Endodermal cell (in vitro differentiated cells): ENCODE measurements at regions not wholly inside any gene's neighbourhood (a gene's known extent, or its start where the extent isn't known, plus 50 kb on each side); places are given as distances from the start of the nearest gene placed in this dataset.

Source experiments
- DNase-seq: peaks from one replicate; pipeline ENCODE4 v3.0.0-alpha.2; 2017
- H3K27ac ChIP-seq: 2 replicates; pipeline ENCODE4 v1.5.1; 2013; ENCODE audit warnings: mild to moderate bottlenecking, low read depth, low read length, moderate library complexity
- H3K27me3 ChIP-seq: 2 replicates; pipeline ENCODE4 v1.6.1; 2013; ENCODE audit warnings: mild to moderate bottlenecking, low read length, moderate library complexity; ENCODE audit not compliant: insufficient read depth, control insufficient read depth, poor library complexity, severe bottlenecking
- H3K36me3 ChIP-seq: 2 replicates; pipeline ENCODE4 v1.7.0; 2013; ENCODE audit warnings: mild to moderate bottlenecking, low read length, moderate library complexity; ENCODE audit not compliant: control insufficient read depth, insufficient read depth
- H3K4me1 ChIP-seq: one replicate; pipeline ENCODE4 v1.7.0; 2013; ENCODE audit warnings: low read length; ENCODE audit not compliant: control insufficient read depth, insufficient read depth
- H3K4me3 ChIP-seq: 2 replicates; pipeline ENCODE4 v1.5.1; 2013; ENCODE audit warnings: mild to moderate bottlenecking, low read length, moderate library complexity
- H3K9ac ChIP-seq: 2 replicates; pipeline ENCODE4 v1.6.1; 2013; ENCODE audit warnings: mild to moderate bottlenecking, low read length, moderate library complexity; ENCODE audit not compliant: poor library complexity, severe bottlenecking; ENCODE audit errors: extremely low read depth
- H3K9me3 ChIP-seq: 2 replicates; pipeline ENCODE4 v1.6.1; 2013; ENCODE audit warnings: mild to moderate bottlenecking, low read length, moderate library complexity; ENCODE audit not compliant: control insufficient read depth
- H3K27ac Mint-ChIP-seq: 2 replicates; pipeline ENCODE4 v1.8.0; 2020; ENCODE audit warnings: mixed read lengths
- H3K27me3 Mint-ChIP-seq: 2 replicates; pipeline ENCODE4 v1.8.0; 2021; ENCODE audit warnings: mild to moderate bottlenecking, mixed read lengths; ENCODE audit not compliant: insufficient read depth
- H3K36me3 Mint-ChIP-seq: 2 replicates; pipeline ENCODE4 v1.8.0; 2020; ENCODE audit warnings: low read depth, mixed read lengths
- H3K4me1 Mint-ChIP-seq: 2 replicates; pipeline ENCODE4 v1.8.0; 2020; ENCODE audit warnings: mixed read lengths
- H3K4me3 Mint-ChIP-seq: 2 replicates; pipeline ENCODE4 v1.8.0; 2020; ENCODE audit warnings: mild to moderate bottlenecking, moderate library complexity, mixed read lengths
- H3K9me3 Mint-ChIP-seq: 2 replicates; pipeline ENCODE4 v1.8.0; 2020; ENCODE audit warnings: mild to moderate bottlenecking, mixed read lengths
- WGBS, 2 experiments: methylation state at CpG; one replicate each; pipeline versions ENCODE4 v1.1.5 to v1.1.7; 2013; ENCODE audit warnings: missing lambda C conversion rate in 2 of 2, mixed read lengths in 1 of 2; ENCODE audit not compliant: insufficient coverage in 1 of 2, insufficient read length in 1 of 2; 5-methylcytosine and 5-hydroxymethylcytosine counted together
- TF ChIP-seq, protein P1 (sequence below): fragments of 200-600 bp; sonication (generic); conservative IDR thresholded peaks from 2 replicates; pipeline ENCODE4 v1.5.0; 2021; ENCODE audit warnings: antibody characterized with exemption, mild to moderate bottlenecking

DNA sequence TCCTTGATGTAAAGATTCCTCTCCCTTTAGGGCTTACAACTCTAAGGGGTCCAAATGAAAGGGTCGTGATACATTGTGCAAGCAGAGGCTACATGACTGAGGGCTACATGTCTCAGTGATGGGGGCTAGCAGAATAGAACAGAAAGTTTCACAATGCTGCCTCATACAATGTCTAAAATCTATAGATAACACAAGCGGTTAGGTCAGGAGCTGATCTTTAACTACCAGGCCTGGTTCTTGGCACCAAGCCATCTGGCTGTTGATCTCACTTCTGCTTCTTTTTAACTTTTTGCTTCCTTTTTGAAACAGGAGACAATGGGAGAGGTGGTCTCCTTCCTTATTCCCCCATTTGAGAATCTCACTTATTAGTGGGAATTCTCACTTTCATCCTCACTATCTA is 710.2 kb downstream of the AMY1C start:
- Mint-ChIP-seq H3K27me3 (no peaks in the 10 kb centered on the region), H3K9me3 (peaks cover 59% of the 10 kb centered on the region), H3K36me3 (no peaks in the 10 kb centered on the region), H3K4me3 (no peak overlapping the region), H3K4me1 (no peaks in the 10 kb centered on the region), H3K27ac (no peak overlapping the region)
- H3K4me3 ChIP-seq, result no peak overlapping the region
- H3K9me3 ChIP-seq, result peaks cover 25% of the 10 kb centered on the region
- H3K9ac ChIP-seq, result no peak overlapping the region
- no peak for DNase-seq
- H3K4me1 ChIP-seq, result no peaks in the 10 kb centered on the region
- no peaks in the 10 kb centered on the region for H3K36me3 ChIP-seq
- no peak overlapping the region for H3K27ac ChIP-seq
- TF ChIP-seq, protein P1, sequence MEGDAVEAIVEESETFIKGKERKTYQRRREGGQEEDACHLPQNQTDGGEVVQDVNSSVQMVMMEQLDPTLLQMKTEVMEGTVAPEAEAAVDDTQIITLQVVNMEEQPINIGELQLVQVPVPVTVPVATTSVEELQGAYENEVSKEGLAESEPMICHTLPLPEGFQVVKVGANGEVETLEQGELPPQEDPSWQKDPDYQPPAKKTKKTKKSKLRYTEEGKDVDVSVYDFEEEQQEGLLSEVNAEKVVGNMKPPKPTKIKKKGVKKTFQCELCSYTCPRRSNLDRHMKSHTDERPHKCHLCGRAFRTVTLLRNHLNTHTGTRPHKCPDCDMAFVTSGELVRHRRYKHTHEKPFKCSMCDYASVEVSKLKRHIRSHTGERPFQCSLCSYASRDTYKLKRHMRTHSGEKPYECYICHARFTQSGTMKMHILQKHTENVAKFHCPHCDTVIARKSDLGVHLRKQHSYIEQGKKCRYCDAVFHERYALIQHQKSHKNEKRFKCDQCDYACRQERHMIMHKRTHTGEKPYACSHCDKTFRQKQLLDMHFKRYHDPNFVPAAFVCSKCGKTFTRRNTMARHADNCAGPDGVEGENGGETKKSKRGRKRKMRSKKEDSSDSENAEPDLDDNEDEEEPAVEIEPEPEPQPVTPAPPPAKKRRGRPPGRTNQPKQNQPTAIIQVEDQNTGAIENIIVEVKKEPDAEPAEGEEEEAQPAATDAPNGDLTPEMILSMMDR, result no peak
- H3K27me3 ChIP-seq, result no peaks in the 10 kb centered on the region
- 83 to 89% methylated on average over 1 to 2 of the region's 2 CpGs for WGBS, 2 experiments

DNA sequence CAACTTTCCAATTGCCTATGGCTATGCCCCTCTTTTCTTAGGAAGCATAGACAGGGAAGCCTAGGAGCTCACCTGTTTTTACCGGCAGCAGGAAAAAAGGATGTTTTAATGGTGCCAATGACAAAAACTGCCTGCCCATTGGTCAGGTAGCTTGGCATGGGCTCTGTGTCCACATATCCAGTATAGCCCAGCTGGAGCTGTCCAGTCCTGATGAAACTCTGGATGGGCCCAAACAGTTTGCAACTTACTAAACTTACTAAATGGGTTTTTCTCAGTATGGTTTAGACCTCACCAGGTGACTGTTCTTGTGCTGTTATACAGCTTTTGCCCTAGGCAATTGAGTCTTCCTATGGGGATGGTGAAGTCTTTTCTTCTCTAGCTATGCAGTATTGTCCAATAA is 711.2 kb downstream of the AMY1C start:
- TF ChIP-seq, protein P1, result no peak
- Histone ChIP-seq H3K27me3 (no peaks in the 10 kb centered on the region), H3K36me3 (no peaks in the 10 kb centered on the region), H3K4me3 (no peak overlapping the region), H3K9ac (no peak overlapping the region), H3K4me1 (no peaks in the 10 kb centered on the region), H3K27ac (no peak overlapping the region), H3K9me3 (peaks cover 25% of the 10 kb centered on the region)
- Mint-ChIP-seq H3K36me3 (no peaks in the 10 kb centered on the region), H3K27me3 (no peaks in the 10 kb centered on the region), H3K9me3 (peaks cover 54% of the 10 kb centered on the region), H3K4me3 (no peak overlapping the region), H3K27ac (no peak overlapping the region), H3K4me1 (no peaks in the 10 kb centered on the region)
- DNase-seq, result no peak
- WGBS, 2 experiments, result 89 to 100% methylated on average over 1 of the region's 1 CpG

DNA sequence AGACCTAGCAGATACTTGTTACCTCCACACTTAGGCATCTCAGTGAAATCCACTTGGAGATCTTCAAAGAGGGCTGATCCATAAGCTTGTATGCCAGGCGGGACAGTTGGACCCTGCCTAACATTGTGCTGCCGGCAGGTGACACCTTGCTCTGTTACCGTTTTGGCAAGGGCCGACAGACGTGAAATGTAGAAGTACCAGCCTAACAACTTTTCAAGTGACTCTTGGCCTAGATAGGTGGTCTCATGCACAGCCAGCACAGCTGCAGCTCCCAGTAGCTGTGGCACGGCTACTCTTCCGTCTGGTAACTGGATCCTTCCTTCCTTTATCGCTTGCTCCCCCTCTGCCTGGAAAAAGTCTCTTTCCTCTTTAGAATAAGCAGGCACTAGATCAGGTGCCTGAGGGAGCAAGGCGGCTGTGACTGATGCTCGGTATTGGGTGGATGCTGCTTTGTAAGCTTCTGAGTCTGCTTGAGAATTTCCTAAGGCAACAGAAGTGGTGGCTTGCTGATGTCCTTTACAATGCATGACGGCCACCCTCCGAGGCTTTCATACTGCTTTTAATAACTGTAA is 713.5 kb downstream of the AMY1C start:
- peaks cover 3% of the 10 kb centered on the region for H3K27me3 Mint-ChIP-seq
- Histone ChIP-seq H3K4me1 (no peaks in the 10 kb centered on the region), H3K36me3 (no peaks in the 10 kb centered on the region), H3K9me3 (peaks cover 31% of the 10 kb centered on the region), H3K27ac (no peak overlapping the region), H3K27me3 (no peaks in the 10 kb centered on the region), H3K4me3 (no peak overlapping the region), H3K9ac (no peak overlapping the region)
- no peaks in the 10 kb centered on the region for H3K36me3 Mint-ChIP-seq
- H3K27ac Mint-ChIP-seq, result no peak overlapping the region
- TF ChIP-seq, protein P1, result no peak
- WGBS, 2 experiments, result 80 to 92% methylated on average over 9 to 12 of the region's 12 CpGs
- no peaks in the 10 kb centered on the region for H3K4me1 Mint-ChIP-seq
- no peak overlapping the region for H3K4me3 Mint-ChIP-seq
- DNase-seq, result no peak
- H3K9me3 Mint-ChIP-seq, result peaks cover 71% of the 10 kb centered on the region
